Fibroblast of lung (primary cell): ENCODE measurements at regions not wholly inside any gene's neighbourhood (a gene's known extent, or its start where the extent isn't known, plus 50 kb on each side); places are given as distances from the start of the nearest gene placed in this dataset.

Experiments used
- EZH2 ChIP-seq: IDR thresholded peaks from 2 replicates; pipeline ENCODE4 v1.5.1; 2012; ENCODE audit warnings: low read length, control low read depth, mild to moderate bottlenecking; ENCODE audit errors: missing control alignments
- TF ChIP-seq, protein P1 (sequence below), 2 donors: IDR thresholded peaks in 1 of 2; conservative IDR thresholded peaks in 1 of 2; 1 replicate in 1 of 2; 2 replicates in 1 of 2; pipeline ENCODE4 v1.5.1; 2011 to 2012; ENCODE audit warnings: low read length in 2 of 2, control low read depth in 1 of 2, inconsistent platforms in 1 of 2, low read depth in 1 of 2, mild to moderate bottlenecking in 1 of 2

DNA sequence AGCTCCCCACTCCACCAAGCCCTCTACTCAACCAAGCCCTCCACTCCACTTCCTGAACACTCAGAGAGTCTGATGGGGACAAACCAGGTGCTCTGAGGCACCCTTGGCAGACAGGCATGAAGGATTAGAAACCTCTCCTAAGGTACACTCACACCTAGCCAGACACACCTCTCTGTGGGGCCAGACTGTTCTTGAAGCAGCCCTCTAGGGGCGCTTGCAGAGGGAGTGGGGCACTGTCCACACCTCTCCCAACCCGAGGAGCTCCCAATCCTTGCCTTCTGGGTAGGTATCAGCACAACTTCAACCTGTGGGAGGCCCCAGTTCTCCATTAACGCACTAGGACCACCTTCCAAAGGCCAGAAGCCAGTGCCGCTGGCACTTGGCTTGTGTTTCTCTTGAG, 108.7 kb upstream of the VSTM2B start:
- TF ChIP-seq, protein P1, sequence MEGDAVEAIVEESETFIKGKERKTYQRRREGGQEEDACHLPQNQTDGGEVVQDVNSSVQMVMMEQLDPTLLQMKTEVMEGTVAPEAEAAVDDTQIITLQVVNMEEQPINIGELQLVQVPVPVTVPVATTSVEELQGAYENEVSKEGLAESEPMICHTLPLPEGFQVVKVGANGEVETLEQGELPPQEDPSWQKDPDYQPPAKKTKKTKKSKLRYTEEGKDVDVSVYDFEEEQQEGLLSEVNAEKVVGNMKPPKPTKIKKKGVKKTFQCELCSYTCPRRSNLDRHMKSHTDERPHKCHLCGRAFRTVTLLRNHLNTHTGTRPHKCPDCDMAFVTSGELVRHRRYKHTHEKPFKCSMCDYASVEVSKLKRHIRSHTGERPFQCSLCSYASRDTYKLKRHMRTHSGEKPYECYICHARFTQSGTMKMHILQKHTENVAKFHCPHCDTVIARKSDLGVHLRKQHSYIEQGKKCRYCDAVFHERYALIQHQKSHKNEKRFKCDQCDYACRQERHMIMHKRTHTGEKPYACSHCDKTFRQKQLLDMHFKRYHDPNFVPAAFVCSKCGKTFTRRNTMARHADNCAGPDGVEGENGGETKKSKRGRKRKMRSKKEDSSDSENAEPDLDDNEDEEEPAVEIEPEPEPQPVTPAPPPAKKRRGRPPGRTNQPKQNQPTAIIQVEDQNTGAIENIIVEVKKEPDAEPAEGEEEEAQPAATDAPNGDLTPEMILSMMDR (conservative IDR thresholded peaks at IDR 0.05 in 1 of 2, IDR thresholded peaks at IDR 0.05 in 1 of 2; ENCODE audit: low read depth in 1 of 2, low read length in 2 of 2), result no peak
- TF ChIP-seq EZH2, result no peak
